ENCODE measurements at regions not wholly inside any gene's neighbourhood (a gene's known extent, or its start where the extent isn't known, plus 50 kb on each side); places are given as distances from the start of the nearest gene placed in this dataset.

DNA sequence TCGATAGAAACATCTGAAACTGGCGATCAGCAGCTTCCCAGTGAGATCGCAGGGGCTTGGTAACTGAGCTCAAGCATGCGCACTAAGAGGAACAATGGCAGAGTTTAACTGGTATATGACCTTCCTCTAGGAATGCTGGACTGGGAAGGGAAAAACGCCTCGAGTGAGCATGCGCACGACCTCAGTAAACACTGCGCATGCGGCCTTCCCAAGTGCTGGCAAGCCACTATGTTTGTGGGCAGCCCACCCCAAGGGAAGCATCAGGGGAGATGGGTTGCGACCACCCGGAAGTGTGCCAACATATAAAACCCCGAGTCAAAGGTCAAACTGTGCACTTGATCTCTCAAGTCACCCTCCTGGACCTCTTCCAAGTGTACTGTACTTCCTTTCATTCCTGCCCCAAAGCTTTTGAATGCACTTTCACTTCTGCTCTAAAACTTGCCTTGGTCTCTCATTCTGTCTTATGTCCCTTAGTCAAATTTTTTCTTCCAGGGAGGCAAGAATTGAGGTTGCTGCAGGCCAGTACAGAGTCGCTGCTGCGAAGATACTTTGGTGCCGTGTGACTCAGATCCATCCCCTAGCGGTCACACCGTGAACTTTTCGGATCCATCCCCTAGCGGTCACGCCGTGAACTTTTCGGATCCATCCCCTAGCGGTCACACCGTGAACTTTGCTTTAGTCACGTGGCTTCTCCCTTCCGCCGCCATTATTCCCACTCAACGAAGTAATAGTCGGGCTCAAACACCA is 243.3 kb downstream of the FAM43A start:
- DNase-seq (ENCODE audit: low read depth): no peak

DNA sequence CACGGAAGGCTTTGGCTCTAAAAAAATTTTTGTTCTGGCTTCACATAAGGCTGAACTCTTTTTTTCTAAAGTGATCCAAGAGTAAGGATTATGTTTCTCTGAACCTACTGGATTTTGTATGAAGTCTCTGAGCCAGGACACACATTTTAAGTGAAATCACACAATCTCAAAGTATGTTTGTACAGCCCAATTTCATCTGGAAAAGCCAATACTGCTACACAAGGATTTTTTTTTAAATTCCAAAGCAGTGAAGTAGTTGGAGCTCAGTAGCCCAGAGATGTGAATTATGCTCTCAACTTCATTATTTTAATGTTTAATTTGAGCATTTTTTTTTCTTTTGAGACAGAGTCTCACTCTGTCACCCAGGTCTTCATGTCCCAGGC is 243.9 kb downstream of the FAM43A start:
- no peak for DNase-seq (ENCODE audit: low read depth)

DNA sequence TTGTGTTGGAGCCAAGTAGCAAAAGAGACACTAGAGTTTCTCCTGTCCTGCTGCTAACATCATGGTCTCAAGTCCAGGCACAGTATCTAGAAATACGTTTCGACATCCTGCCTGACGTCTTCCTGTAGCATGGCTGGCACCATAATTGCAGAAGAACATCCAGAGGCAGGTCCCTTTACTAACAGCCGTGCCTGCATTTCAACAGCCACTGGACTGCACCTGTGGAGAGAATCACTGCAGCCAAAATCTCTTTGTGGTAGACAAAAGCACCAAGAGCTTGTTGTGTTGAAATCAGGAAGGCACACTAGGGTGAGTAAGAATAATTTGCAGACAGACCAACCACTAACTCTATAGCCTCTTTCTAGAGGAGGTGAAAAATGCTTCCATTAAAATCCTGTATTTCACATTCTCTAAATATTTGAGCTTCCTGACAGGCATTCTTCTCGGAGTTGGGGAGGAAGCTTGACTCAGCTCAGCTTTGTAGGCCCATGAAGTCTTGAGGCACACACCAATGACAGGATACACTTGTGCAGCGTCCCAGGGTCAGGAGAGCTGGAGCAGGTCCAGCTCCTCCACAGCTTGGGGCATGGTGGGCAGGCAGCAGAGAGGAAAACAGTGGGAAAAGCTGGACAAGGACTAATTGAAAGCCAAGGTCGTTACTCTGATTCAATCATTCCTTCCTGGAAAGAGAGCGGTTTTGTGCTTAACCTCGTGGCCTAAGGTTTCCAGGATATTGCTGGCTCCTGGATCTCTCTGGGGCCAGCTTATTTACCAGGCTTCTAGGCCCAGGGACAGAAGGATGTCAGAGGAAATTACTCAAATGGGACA is 244.9 kb downstream of the FAM43A start:
- DNase-seq (ENCODE audit: low read depth): no peak

DNA sequence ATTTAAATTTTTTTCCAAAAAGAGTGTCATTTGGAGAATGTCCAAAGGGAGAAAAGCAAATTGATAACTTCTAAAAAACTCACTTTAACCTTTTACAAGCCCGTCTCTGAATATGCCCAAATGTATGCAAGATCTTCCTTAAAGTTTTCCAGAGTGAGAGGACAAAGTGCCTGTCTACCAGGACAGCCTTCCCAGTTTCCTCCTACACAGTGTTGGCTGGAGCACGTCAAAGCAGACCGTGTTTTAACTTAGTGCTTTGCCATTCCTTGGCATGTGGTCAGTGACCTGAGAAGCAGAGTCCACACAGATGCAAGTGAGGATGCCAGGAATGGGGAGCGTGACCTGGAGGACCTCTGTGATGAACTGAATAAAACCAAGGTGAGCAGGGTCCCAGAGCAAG is 245.7 kb downstream of the FAM43A start:
- DNase-seq (ENCODE audit: low read depth): no peak

DNA sequence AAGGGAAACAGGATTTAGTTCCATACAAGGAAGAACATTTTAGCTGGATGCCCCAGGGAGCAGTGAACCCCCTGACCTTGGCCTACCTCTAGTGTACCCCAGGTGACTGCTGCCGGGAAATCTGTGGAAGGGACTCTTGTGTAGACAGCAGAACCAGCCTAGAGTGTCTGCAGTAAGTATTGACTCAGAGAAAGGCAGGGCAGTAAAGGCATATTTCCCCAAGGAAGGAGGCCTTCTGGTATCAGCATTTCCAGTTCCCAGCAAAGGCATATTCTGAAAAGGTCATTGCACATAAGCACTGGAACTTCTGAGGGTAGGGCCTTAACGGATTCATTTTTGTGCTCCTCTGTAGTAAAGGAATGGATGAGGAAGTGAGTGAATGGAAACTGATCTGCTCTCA is 246.2 kb downstream of the FAM43A start:
- DNase-seq (ENCODE audit: low read depth): no peak

DNA sequence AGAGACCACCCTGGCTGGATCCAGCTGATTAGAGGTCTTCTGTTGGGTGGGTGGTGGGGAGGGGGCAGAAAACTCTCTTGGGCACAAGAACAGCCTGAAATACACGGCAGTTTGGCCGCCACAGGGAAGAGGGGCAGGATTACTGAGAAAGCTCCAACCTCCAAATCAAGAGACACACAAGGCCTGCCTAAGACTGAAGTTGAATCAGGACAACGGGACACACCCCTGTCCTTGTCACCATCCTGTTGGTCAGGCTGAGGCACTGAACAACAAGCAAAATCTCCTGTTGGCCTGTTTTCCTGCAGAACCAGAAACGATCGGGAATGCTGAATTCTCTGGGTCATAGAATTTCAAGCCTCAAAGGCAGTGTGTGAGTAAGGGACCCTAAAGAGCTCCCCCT is 247.8 kb downstream of the FAM43A start:
- no peak for DNase-seq (ENCODE audit: low read depth)

DNA sequence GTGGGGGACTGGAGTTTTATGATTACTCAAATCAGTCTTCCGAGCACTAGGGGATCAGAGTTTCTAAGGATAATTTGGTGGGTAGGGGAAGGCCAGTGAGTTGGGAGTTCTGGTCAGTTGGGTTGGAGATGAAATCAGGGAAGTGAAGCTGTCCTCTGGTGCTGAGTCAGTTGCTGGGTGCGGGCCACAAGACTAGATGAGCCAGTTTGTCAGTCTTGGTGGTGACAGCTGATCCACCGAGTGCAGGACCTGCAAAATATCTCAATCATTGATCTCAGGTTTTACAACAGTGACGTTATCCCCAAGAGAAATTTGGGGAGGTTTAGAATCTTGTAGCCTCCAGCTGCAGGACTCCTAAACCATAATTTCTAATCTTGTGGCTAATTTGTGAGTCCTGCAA is 249.4 kb downstream of the FAM43A start:
- no peak for DNase-seq (ENCODE audit: low read depth)

DNA sequence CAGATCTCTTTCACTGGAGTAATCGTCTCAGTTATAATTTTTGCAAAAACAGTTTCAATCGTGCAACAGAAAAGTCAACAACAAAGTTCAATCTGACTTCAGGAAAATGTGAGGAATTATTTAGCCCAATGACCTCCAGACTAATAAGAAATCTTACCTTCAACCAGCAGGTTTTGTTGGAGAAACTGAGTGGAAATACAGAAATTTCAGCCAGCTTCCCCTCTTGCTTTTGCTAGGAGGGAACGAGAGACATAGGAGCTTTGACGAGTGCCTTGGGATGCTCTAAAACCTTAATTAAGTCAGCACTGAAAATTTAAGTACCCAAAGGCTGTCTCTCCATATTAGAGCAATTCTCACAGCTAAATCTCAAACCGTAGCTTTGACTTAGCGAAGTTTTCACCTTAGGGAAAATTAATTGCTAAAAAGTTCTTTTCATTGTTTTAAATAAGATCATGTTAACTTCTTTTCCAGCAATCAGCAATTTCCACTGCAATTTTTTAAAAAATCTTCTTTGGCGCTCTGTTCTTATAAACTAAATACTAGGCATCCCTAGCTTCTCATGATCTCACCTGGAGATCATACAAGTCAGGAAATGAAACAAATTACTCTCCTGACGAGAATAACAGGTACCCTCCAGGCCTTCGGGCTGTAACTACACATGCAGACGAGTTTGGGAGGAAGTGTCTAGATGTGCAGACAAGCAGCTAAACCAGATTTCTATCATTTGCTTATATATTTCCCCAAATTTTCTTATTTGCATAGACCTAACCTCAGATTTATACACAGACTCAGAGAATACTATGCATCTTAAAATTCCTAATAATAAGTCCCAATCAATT is 250.2 kb downstream of the FAM43A start:
- DNase-seq (ENCODE audit: low read depth): no peak

DNA sequence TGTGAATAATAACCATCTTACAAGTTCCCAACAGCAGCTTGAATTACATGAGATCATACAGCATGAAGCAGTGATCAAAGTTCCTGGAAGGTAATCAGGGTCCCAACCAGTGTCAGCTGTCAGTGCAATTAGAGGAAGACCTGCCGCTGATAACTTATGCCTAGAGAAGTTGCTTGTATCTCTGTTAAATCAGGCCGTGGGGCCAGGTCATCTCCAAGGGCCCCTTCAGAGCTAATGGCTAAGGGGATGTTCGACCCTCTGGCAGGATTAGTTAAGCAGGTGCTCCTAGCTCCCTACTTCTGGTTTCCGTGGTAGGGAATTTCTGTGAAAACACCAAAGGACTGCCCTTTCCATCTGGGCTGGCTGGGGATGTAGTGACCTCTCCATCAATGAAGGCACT is 251.0 kb downstream of the FAM43A start:
- DNase-seq (ENCODE audit: low read depth): no peak

DNA sequence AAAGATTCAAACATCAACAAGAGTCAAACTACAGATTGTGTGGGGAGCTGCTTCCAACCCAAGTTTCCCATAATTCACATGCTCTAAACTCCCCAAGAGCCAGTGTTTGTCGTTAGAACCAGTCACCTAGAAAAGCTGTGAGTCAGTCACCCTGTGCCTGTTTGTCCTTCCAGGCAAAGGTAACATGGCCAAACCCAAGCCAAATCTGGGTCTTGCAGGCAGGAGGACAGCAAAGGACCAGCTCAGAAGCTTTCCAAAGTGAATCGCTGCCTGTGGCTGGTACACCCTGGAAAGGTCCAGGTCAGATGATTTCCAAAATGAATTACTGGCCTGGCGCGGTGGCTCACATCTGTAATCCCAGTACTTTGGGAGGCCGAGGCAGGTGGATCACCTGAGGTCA is 251.5 kb downstream of the FAM43A start:
- DNase-seq (ENCODE audit: low read depth): no peak

DNA sequence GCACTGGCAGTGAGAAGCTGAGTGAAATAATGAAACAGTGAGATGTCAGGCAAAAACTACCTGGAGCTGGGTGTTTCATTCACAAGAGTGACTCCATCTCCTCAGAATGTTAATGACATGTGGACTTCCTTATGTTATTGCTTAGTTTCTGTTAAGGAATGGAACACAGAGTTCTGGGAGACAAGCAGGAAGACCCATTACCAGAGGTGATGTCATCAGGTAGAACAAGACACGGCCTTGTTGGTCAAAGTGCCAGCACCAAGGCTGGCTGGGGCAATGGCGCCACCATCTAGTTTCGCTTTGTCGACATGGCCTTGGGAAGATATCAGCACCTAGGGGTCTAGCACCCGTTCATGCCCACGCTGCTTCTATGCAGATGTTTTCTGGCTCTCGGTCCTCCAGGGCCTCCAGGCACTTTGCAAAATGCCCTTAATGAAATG is 252.2 kb downstream of the FAM43A start:
- no peak for DNase-seq (ENCODE audit: low read depth)

DNA sequence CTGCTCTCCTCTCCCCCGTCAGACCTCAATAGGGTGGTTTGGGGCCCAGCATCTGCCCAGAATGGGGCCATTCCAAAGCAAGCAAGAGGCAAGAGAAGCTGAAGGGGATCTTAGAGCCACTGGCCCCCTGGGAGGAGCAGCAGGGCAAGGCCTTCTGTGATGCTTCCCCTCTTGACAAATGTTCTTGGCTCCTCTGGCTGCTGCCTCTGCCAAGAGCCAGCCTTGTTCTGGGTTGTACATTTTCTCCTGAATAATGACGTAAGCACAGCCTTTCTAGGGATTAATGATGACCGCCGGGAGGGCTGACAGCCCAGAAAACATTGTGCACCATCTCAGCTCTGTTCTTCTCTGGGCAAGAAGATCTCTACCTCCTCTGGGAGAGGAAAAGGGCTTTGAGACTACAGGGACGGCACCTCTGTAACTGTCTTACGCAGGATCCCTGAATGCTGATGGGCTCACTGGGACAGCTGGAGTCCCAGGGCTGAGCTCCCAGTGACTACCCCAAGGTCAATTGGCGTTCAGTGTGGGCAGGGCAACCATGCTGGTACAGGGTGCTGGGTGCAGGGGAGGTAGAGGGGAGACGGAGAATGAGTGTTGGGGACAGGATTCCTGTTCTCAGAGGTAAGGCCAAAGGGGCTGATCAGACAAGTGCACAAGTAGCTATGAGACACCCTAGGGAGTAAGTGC is 253.3 kb downstream of the FAM43A start:
- DNase-seq (ENCODE audit: low read depth): no peak

DNA sequence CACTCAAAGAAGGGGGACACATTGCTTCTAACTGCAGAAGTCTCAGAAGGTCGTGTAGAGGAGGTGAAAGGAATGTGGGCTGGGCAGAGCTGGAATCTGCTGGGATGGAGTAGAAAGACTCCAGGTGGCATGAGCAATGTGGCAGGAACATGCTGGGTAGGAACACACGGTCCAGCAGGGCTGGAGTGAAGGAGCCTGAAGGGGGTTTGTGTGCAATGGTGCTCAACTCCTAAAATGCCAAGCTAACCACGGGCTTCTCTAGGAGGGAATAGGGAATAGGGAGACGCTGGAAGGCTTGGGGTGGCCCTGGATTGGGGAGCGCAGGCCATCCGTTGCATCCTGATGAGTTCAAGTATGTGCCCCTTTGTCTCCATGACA is 253.8 kb downstream of the FAM43A start:
- DNase-seq (ENCODE audit: low read depth): no peak

DNA sequence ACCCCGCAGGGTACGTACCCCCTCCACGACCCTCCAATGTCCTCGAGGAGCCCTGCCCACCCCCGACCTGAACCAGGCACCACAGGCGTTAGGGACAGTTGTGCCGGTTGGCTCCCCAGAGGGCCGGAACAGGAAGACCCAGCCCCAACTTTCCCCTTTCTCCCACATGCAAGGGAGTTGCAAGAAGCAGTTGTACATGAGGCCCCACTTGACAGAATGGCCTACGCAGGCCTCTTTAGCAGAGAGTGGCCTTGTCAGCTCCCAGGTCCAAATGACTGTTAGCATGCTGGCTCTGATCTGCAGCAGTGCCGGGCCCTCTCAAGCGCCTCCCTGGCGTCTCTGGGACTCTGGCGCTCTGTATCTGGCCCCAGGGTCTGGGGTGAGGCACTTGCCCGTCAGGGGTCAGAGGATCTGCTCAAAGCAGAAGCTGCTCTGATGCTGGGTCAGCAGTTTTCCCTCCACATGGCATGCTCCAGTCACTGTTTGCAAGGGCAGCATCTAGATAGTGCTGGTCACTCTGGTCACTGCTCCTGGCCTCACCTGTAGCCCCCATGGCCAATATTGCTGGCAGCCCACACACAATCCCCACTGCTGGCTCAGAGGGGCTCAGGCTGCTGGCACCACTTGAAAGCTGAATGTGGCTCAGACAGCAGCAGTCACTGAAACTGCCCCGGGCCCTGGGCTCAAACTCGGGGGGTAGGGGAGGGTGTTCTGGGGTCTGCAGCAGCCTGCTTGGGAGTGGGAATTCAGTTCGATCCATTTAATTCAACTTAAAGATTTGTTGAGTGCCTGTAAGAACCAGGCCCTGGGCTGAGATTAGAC is 254.5 kb downstream of the FAM43A start:
- DNase-seq (ENCODE audit: low read depth): no peak

DNA sequence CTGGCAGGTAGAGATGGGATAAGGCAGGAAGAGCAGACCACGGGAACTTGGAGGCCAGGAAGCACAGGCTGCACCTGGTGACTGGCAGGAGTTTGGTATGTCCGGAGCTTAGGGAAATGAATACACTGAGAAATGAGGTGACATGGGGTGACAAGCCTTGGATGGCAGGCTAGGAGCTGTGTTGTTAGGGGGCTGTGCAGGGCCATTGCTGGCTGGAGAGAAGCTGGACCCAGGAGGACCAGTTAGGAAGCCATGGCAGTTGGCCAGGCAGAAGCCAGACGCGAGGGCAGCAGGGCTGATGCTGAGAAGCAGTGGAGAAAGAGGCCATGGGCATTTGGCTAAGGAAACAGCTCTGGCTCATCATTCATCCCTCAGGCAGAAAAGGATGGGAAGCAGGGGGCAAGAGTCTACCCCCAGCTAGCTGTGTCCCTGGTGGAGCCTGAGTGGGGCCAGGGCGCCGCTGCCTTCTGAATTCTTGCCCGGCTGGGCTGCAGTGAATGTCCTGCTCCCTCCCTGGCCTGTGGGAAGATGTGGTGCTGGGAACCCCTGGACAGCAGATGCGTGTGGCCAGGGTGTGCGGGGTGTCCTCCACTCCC is 255.8 kb downstream of the FAM43A start:
- DNase-seq (ENCODE audit: low read depth): no peak

DNA sequence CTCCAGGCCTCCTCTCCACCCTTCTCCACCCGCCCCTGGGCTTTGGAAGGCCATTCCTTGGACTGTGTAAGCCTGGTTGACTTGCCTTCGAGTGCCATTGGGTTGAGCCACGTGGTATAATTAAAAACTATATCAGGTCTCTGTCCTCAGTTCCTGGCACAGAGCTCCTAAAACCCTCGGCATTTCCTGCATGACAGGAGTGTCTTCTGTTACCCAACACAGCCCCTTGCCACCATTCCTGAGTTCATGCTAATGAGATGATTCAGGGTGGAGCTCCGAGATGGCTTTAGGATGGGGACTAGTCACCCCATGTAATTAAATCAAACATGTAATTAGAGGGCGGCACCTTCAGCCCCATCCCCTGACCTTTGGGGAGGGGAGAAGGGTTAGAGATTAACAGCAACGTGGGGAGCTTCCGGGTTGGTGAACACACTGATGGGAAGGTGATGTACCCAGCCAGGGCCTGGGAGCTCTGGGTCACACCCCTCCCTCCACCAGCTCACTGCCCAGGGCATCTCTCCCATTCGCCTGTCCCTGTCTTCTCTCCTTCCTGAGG is 256.4 kb downstream of the FAM43A start:
- no peak for DNase-seq (ENCODE audit: low read depth)

DNA sequence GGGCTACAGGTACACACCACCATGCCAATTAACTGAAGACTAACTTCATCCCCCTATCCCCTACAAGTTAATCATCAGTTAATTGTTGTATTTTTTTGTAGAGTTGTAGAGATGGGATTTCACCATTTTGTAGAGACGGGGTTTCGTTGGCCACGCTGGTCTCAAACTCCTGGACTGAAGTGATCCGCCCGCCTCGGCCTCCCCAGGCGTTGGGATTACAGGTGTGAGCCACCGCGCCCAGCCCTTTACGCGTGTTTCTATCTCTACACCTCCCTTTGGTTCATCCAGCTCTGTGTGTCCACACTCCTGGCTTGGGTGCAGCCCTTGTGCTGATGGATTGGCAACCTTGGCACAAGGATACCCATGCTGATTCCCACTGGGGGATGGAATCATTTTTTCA is 258.8 kb downstream of the FAM43A start:
- DNase-seq (ENCODE audit: low read depth): no peak

DNA sequence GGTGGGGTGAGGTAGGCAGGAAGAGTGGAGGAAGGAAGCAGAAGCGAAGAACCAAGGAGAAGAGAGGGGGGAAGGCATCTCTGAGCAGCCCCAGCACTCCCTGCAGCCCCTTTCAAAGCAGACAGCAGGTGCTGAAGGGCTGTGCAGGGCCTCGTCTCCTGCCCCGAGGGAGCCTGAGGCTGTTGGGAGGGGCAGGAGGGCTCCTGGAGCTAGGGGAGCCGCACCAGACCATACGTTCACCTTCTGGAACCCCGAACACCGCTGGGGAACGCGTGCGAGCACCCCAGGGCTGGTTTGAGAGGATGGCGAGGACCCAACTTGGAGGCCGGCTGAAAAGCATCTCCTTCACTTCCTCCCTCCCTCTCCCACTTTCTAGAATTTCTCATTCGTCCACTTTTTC is 259.8 kb downstream of the FAM43A start:
- DNase-seq (ENCODE audit: low read depth): no peak

DNA sequence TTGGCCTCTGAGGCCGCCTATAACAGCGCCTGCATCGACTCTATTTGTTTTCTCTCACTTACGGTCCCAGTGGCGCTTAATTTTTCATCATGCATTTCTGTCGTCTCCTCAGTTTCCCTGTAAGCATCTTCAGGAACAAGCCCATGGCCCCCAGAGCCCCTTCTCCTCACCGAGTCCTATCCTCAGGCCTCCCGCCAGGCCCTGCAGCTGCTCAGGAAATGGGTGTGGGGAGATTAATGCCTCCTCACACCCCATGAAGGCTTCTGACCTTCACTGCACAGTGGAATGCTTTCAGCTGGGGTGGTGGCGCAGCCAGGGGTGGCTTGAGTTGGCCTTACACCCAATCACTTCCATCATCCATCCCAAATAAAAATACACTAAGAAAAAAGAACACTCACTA is 260.4 kb downstream of the FAM43A start:
- DNase-seq (ENCODE audit: low read depth): no peak

DNA sequence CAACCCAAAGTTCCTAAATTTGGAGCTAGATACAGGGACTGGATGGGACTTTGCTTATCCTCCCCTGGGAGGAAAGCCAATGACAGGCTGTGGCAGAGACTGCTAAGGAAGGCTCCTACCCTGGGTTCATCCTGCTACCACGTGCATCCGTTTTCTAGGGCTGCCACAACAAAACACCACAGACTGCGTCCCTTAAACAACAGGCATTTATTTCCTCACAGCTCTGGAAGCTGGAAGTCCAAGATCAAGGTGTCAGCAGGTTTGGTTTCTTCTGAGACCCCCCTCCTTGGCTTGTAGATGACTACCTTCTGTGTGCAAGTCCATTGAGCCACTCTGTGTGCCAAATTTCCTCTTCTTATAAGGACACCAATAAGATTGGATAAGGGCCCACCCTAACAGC is 263.9 kb downstream of the FAM43A start:
- no peak for DNase-seq (ENCODE audit: low read depth)
